ENCODE measurements at regions not wholly inside any gene's neighbourhood (a gene's known extent, or its start where the extent isn't known, plus 50 kb on each side); places are given as distances from the start of the nearest gene placed in this dataset.

- TF ChIP-seq CTCF (IDR thresholded peaks at IDR 0.05; ENCODE audit: low read depth, low read length) = no peak
- peaks cover 5% of the 10 kb centered on the region for H3K9me3 ChIP-seq (ENCODE audit: severe bottlenecking)
- no peaks in the 10 kb centered on the region for H3K27me3 ChIP-seq (ENCODE audit: insufficient read depth, low read depth, severe bottlenecking)
- no peak for DNase-seq
- no peak overlapping the region for H3K4me3 ChIP-seq (ENCODE audit: low read depth, low read length)
- H3K27ac ChIP-seq = no peak overlapping the region
- no peaks in the 10 kb centered on the region for H3K36me3 ChIP-seq
Measured at GRCh38 chr18:27731211-27731610, 445.7 kb downstream of the CDH2 start.

- H3K9me3 ChIP-seq (ENCODE audit: severe bottlenecking) = peaks cover 5% of the 10 kb centered on the region
- no peak overlapping the region for H3K27ac ChIP-seq
- H3K27me3 ChIP-seq (ENCODE audit: insufficient read depth, low read depth, severe bottlenecking) = no peaks in the 10 kb centered on the region
- no peaks in the 10 kb centered on the region for H3K36me3 ChIP-seq
- H3K4me3 ChIP-seq (ENCODE audit: low read depth, low read length) = no peak overlapping the region
- DNase-seq = no peak
- TF ChIP-seq CTCF (IDR thresholded peaks at IDR 0.05; ENCODE audit: low read depth, low read length) = no peak
Measured at GRCh38 chr18:27728659-27729058, 448.3 kb downstream of the CDH2 start.

GRCh38 chr18:27724362-27724761, 452.6 kb downstream of the CDH2 start:
- DNase-seq = no peak
- Histone ChIP-seq H3K27ac (no peak overlapping the region), H3K36me3 (no peaks in the 10 kb centered on the region), H3K27me3 (ENCODE audit: insufficient read depth, low read depth, severe bottlenecking) (no peaks in the 10 kb centered on the region), H3K9me3 (ENCODE audit: severe bottlenecking) (peaks cover 5% of the 10 kb centered on the region), H3K4me3 (ENCODE audit: low read depth, low read length) (no peak overlapping the region)
- TF ChIP-seq CTCF (IDR thresholded peaks at IDR 0.05; ENCODE audit: low read depth, low read length) = no peak

GRCh38 chr18:27723168-27723567, 453.8 kb downstream of the CDH2 start:
- no peak overlapping the region for H3K4me3 ChIP-seq (ENCODE audit: low read depth, low read length)
- H3K36me3 ChIP-seq = no peaks in the 10 kb centered on the region
- TF ChIP-seq CTCF (IDR thresholded peaks at IDR 0.05; ENCODE audit: low read depth, low read length) = no peak
- no peaks in the 10 kb centered on the region for H3K9me3 ChIP-seq (ENCODE audit: severe bottlenecking)
- no peak overlapping the region for H3K27ac ChIP-seq
- no peaks in the 10 kb centered on the region for H3K27me3 ChIP-seq (ENCODE audit: insufficient read depth, low read depth, severe bottlenecking)
- DNase-seq = no peak

GRCh38 chr18:27719680-27720079, 457.2 kb downstream of the CDH2 start:
- no peak for TF ChIP-seq CTCF (IDR thresholded peaks at IDR 0.05; ENCODE audit: low read depth, low read length)
- no peaks in the 10 kb centered on the region for H3K36me3 ChIP-seq
- no peak overlapping the region for H3K27ac ChIP-seq
- no peaks in the 10 kb centered on the region for H3K27me3 ChIP-seq (ENCODE audit: insufficient read depth, low read depth, severe bottlenecking)
- H3K9me3 ChIP-seq (ENCODE audit: severe bottlenecking) = no peaks in the 10 kb centered on the region
- no peak overlapping the region for H3K4me3 ChIP-seq (ENCODE audit: low read depth, low read length)
- no peak for DNase-seq

GRCh38 chr18:27717816-27718215, 459.1 kb downstream of the CDH2 start:
- H3K4me3 ChIP-seq (ENCODE audit: low read depth, low read length) = no peak overlapping the region
- no peak for DNase-seq
- no peak overlapping the region for H3K27ac ChIP-seq
- no peaks in the 10 kb centered on the region for H3K27me3 ChIP-seq (ENCODE audit: insufficient read depth, low read depth, severe bottlenecking)
- no peak for TF ChIP-seq CTCF (IDR thresholded peaks at IDR 0.05; ENCODE audit: low read depth, low read length)
- no peaks in the 10 kb centered on the region for H3K36me3 ChIP-seq
- no peaks in the 10 kb centered on the region for H3K9me3 ChIP-seq (ENCODE audit: severe bottlenecking)

All from WERI-Rb-1 (cell line).